Transverse colon (tissue), 4 donors: ENCODE measurements at regions not wholly inside any gene's neighbourhood (a gene's known extent, or its start where the extent isn't known, plus 50 kb on each side); places are given as distances from the start of the nearest gene placed in this dataset.

ENCODE experiments used
- CTCF ChIP-seq, 5 experiments: fragments of 200-600 bp in 3 of 5; fragments of 450-650 bp in 2 of 5; sonication (generic) in 3 of 5; IDR thresholded peaks; 1 replicate in 2 of 5; 2 replicates in 3 of 5; pipeline ENCODE4 v1.5.1; 2016 to 2017; ENCODE audit warnings: antibody characterized with exemption in 5 of 5, inconsistent platforms in 3 of 5, mild to moderate bottlenecking in 2 of 5, moderate library complexity in 1 of 5
- EP300 ChIP-seq: sonication (generic); formaldehyde crosslinking; IDR thresholded peaks from one replicate; pipeline ENCODE4 v1.6.1; 2017; ENCODE audit warnings: antibody characterized with exemption, low read depth
- POLR2A ChIP-seq: fragments of 450-650 bp; IDR thresholded peaks from one replicate; pipeline ENCODE4 v1.6.1; 2016; ENCODE audit warnings: antibody characterized with exemption, mild to moderate bottlenecking, moderate library complexity
- POLR2AphosphoS5 ChIP-seq, 3 donors: sonication (generic); formaldehyde crosslinking; IDR thresholded peaks; one replicate each; pipeline ENCODE4 v1.6.1; 2016; ENCODE audit warnings: antibody characterized with exemption in 3 of 3

- TF ChIP-seq CTCF (IDR thresholded peaks at IDR 0.05) (no peak), POLR2AphosphoS5 (IDR thresholded peaks at IDR 0.05) (no peak), EP300 (no peak), POLR2A (no peak)
Measured at GRCh38 chr4:33064238-33064637, 2344.1 kb downstream of the PCDH7 start.
